H1 (cell line): ENCODE measurements at regions not wholly inside any gene's neighbourhood (a gene's known extent, or its start where the extent isn't known, plus 50 kb on each side); places are given as distances from the start of the nearest gene placed in this dataset.

Source experiments
- PHF8 ChIP-seq: fragments of 200-600 bp; sonication (generic); conservative IDR thresholded peaks from 2 replicates; pipeline ENCODE4 v1.7.1; 2012; ENCODE audit warnings: low read depth, mild to moderate bottlenecking, inconsistent platforms, low read length, moderate library complexity
- TF ChIP-seq, protein P1 (sequence below): fragments of 300-600 bp; sonication (generic); IDR thresholded peaks from 2 replicates; pipeline ENCODE4 v1.7.1; 2012; ENCODE audit warnings: low read length, moderate library complexity, mild to moderate bottlenecking, inconsistent platforms; ENCODE audit not compliant: insufficient replicate concordance

DNA sequence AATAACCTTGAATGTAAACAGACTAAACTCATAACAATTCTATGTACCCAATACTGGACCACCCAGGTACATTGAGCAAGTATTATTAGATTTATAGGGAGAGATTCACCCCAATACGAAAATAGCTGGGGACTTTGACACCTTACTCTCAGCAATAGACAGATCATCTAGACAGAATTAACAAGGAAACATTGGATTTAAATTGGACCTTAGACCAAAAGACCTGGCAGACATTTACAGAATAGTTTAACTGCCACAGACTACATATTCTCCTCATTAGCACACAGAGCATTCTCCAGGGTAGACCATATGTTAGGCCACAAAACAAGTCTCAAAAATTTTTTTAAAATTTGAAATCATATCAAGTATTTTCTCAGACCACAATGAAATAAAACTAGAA is 397.4 kb downstream of the PIK3R1 start (continued):
- TF ChIP-seq, protein P1, sequence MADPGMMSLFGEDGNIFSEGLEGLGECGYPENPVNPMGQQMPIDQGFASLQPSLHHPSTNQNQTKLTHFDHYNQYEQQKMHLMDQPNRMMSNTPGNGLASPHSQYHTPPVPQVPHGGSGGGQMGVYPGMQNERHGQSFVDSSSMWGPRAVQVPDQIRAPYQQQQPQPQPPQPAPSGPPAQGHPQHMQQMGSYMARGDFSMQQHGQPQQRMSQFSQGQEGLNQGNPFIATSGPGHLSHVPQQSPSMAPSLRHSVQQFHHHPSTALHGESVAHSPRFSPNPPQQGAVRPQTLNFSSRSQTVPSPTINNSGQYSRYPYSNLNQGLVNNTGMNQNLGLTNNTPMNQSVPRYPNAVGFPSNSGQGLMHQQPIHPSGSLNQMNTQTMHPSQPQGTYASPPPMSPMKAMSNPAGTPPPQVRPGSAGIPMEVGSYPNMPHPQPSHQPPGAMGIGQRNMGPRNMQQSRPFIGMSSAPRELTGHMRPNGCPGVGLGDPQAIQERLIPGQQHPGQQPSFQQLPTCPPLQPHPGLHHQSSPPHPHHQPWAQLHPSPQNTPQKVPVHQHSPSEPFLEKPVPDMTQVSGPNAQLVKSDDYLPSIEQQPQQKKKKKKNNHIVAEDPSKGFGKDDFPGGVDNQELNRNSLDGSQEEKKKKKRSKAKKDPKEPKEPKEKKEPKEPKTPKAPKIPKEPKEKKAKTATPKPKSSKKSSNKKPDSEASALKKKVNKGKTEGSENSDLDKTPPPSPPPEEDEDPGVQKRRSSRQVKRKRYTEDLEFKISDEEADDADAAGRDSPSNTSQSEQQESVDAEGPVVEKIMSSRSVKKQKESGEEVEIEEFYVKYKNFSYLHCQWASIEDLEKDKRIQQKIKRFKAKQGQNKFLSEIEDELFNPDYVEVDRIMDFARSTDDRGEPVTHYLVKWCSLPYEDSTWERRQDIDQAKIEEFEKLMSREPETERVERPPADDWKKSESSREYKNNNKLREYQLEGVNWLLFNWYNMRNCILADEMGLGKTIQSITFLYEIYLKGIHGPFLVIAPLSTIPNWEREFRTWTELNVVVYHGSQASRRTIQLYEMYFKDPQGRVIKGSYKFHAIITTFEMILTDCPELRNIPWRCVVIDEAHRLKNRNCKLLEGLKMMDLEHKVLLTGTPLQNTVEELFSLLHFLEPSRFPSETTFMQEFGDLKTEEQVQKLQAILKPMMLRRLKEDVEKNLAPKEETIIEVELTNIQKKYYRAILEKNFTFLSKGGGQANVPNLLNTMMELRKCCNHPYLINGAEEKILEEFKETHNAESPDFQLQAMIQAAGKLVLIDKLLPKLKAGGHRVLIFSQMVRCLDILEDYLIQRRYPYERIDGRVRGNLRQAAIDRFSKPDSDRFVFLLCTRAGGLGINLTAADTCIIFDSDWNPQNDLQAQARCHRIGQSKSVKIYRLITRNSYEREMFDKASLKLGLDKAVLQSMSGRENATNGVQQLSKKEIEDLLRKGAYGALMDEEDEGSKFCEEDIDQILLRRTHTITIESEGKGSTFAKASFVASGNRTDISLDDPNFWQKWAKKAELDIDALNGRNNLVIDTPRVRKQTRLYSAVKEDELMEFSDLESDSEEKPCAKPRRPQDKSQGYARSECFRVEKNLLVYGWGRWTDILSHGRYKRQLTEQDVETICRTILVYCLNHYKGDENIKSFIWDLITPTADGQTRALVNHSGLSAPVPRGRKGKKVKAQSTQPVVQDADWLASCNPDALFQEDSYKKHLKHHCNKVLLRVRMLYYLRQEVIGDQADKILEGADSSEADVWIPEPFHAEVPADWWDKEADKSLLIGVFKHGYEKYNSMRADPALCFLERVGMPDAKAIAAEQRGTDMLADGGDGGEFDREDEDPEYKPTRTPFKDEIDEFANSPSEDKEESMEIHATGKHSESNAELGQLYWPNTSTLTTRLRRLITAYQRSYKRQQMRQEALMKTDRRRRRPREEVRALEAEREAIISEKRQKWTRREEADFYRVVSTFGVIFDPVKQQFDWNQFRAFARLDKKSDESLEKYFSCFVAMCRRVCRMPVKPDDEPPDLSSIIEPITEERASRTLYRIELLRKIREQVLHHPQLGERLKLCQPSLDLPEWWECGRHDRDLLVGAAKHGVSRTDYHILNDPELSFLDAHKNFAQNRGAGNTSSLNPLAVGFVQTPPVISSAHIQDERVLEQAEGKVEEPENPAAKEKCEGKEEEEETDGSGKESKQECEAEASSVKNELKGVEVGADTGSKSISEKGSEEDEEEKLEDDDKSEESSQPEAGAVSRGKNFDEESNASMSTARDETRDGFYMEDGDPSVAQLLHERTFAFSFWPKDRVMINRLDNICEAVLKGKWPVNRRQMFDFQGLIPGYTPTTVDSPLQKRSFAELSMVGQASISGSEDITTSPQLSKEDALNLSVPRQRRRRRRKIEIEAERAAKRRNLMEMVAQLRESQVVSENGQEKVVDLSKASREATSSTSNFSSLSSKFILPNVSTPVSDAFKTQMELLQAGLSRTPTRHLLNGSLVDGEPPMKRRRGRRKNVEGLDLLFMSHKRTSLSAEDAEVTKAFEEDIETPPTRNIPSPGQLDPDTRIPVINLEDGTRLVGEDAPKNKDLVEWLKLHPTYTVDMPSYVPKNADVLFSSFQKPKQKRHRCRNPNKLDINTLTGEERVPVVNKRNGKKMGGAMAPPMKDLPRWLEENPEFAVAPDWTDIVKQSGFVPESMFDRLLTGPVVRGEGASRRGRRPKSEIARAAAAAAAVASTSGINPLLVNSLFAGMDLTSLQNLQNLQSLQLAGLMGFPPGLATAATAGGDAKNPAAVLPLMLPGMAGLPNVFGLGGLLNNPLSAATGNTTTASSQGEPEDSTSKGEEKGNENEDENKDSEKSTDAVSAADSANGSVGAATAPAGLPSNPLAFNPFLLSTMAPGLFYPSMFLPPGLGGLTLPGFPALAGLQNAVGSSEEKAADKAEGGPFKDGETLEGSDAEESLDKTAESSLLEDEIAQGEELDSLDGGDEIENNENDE, result no peak
- no peak for TF ChIP-seq PHF8
- TF ChIP-seq, all 59 proteins: peak for 0
